Gastroesophageal sphincter (tissue), 4 donors: ENCODE measurements at regions not wholly inside any gene's neighbourhood (a gene's known extent, or its start where the extent isn't known, plus 50 kb on each side); places are given as distances from the start of the nearest gene placed in this dataset.

Experiments
- ATAC-seq: fragments of 150-250 bp; one replicate; pipeline ENCODE4 v1.9.1; 2016; ENCODE audit warnings: mild to moderate bottlenecking, moderate library complexity
- H3K27ac ChIP-seq, 4 donors: fragments of 200-600 bp; sonication (generic) in 3 of 4; 1 replicate in 3 of 4; 2 replicates in 1 of 4; pipeline ENCODE4 v1.5.1; 2016 to 2019
- H3K27me3 ChIP-seq: fragments of 200-600 bp; sonication (generic); one replicate; pipeline ENCODE4 v1.5.1; 2019
- H3K36me3 ChIP-seq, 2 donors: fragments of 200-600 bp; sonication (generic); one replicate each; pipeline ENCODE4 v1.5.1; 2019; ENCODE audit warnings: control low read depth in 1 of 2
- H3K4me1 ChIP-seq, 3 donors: fragments of 200-600 bp; sonication (generic); 1 replicate in 2 of 3; 2 replicates in 1 of 3; pipeline ENCODE4 v1.5.1; 2016 to 2019; ENCODE audit warnings: control low read depth in 2 of 3
- H3K4me3 ChIP-seq, 2 donors: fragments of 200-600 bp; sonication (generic); one replicate each; pipeline ENCODE4 v1.5.1; 2019; ENCODE audit warnings: mild to moderate bottlenecking in 1 of 2, moderate library complexity in 1 of 2
- H3K9me3 ChIP-seq, 3 donors: fragments of 200-600 bp; sonication (generic); one replicate each; pipeline ENCODE4 v1.5.1; 2017 to 2019; ENCODE audit warnings: control low read depth in 2 of 3
- CTCF ChIP-seq, 4 experiments: fragments of 200-600 bp in 2 of 4; fragments of 450-650 bp in 2 of 4; sonication (generic) in 1 of 4; IDR thresholded peaks; one replicate each; pipeline ENCODE4 v1.5.1; 2017 to 2019; ENCODE audit warnings: antibody characterized with exemption in 4 of 4, mild to moderate bottlenecking in 2 of 4, moderate library complexity in 2 of 4
- EP300 ChIP-seq: sonication (generic); formaldehyde crosslinking; IDR thresholded peaks from one replicate; pipeline ENCODE4 v1.6.1; 2017; ENCODE audit warnings: antibody characterized with exemption, mild to moderate bottlenecking
- POLR2A ChIP-seq, 2 donors: fragments of 450-650 bp; IDR thresholded peaks; one replicate each; pipeline ENCODE4 v1.6.1; 2017; ENCODE audit warnings: antibody characterized with exemption in 2 of 2, mild to moderate bottlenecking in 2 of 2, moderate library complexity in 1 of 2
- POLR2AphosphoS5 ChIP-seq: sonication (generic); formaldehyde crosslinking; IDR thresholded peaks from one replicate; pipeline ENCODE4 v1.6.1; 2017; ENCODE audit warnings: antibody characterized with exemption
- WGBS, 2 donors: methylation state at CpG; one replicate each; pipeline ENCODE4 v1.1.5; 2018; ENCODE audit warnings: low coverage in 1 of 2; 5-methylcytosine and 5-hydroxymethylcytosine counted together

GRCh38 chr6:166721576-166721975 lies 94.5 kb upstream of the RPS6KA2 start:
- H3K4me3 ChIP-seq = no peak overlapping the region
- H3K9me3 ChIP-seq = no peaks in the 10 kb centered on the region
- H3K36me3 ChIP-seq = no peaks in the 10 kb centered on the region
- TF ChIP-seq CTCF (IDR thresholded peaks at IDR 0.05) (no peak), POLR2AphosphoS5 (no peak), POLR2A (IDR thresholded peaks at IDR 0.05) (no peak), EP300 (no peak)
- 60 to 84% methylated on average over 8 to 11 of the region's 17 CpGs for WGBS, 2 donors
- ATAC-seq = no peak
- no peaks in the 10 kb centered on the region for H3K27me3 ChIP-seq
- peaks cover 0 to 13% (median 0%) of the 10 kb centered on the region in 3 donors for H3K4me1 ChIP-seq
- no peak overlapping the region for H3K27ac ChIP-seq

- H3K9me3 ChIP-seq = no peaks in the 10 kb centered on the region
- peaks cover 0 to 13% (median 0%) of the 10 kb centered on the region in 3 donors for H3K4me1 ChIP-seq
- no peaks in the 10 kb centered on the region for H3K27me3 ChIP-seq
- no peaks in the 10 kb centered on the region for H3K36me3 ChIP-seq
- no peak for TF ChIP-seq EP300
- no peak for TF ChIP-seq CTCF (IDR thresholded peaks at IDR 0.05)
- TF ChIP-seq POLR2A (IDR thresholded peaks at IDR 0.05) = no peak
- no peak for ATAC-seq
- no peak overlapping the region for H3K4me3 ChIP-seq
- H3K27ac ChIP-seq = no peak overlapping the region
- WGBS, 2 donors = 80 to 100% methylated on average over 3 to 4 of the region's 7 CpGs
Measured at GRCh38 chr6:166720856-166721255, 93.8 kb upstream of the RPS6KA2 start.

- no peak overlapping the region for H3K4me3 ChIP-seq
- no peak for TF ChIP-seq CTCF (IDR thresholded peaks at IDR 0.05)
- 49 to 59% methylated on average over 5 of the region's 5 CpGs for WGBS, 2 donors
- no peak for ATAC-seq
- H3K4me1 ChIP-seq = peaks cover 0 to 20% (median 0%) of the 10 kb centered on the region in 3 donors
- H3K9me3 ChIP-seq = no peaks in the 10 kb centered on the region
- H3K27ac ChIP-seq = peak overlapping the region in 1 of 4 donors; percentile 23
- no peaks in the 10 kb centered on the region for H3K36me3 ChIP-seq
- H3K27me3 ChIP-seq = no peaks in the 10 kb centered on the region
Measured at GRCh38 chr6:166719019-166719418, 92.0 kb upstream of the RPS6KA2 start.

GRCh38 chr6:166718516-166718915 lies 91.5 kb upstream of the RPS6KA2 start:
- 77 to 78% methylated on average over 8 of the region's 8 CpGs for WGBS, 2 donors
- TF ChIP-seq CTCF (IDR thresholded peaks at IDR 0.05) = no peak
- TF ChIP-seq POLR2AphosphoS5 = no peak
- TF ChIP-seq EP300 = no peak
- TF ChIP-seq POLR2A (IDR thresholded peaks at IDR 0.05) = no peak

GRCh38 chr6:166716910-166717617 lies 90.0 kb upstream of the RPS6KA2 start:
- TF ChIP-seq POLR2AphosphoS5 = no peak
- no peak for TF ChIP-seq EP300
- no peak for TF ChIP-seq CTCF (IDR thresholded peaks at IDR 0.05)
- TF ChIP-seq POLR2A (IDR thresholded peaks at IDR 0.05) = no peak
- peaks cover 0 to 20% (median 0%) of the 10 kb centered on the region in 3 donors for H3K4me1 ChIP-seq
- whole genome bisulfite sequencing, 2 donors = 76 to 88% methylated on average over 6 to 11 of the region's 14 CpGs
- no peaks in the 10 kb centered on the region for H3K36me3 ChIP-seq
- H3K27me3 ChIP-seq = no peaks in the 10 kb centered on the region
- H3K9me3 ChIP-seq = no peaks in the 10 kb centered on the region
- no peak overlapping the region for H3K4me3 ChIP-seq
- H3K27ac ChIP-seq = no peak overlapping the region
- no peak for ATAC-seq

More at GRCh38 chr6:166718516-166718915, 91.5 kb upstream of the RPS6KA2 start:
- Histone ChIP-seq H3K4me3 (no peak overlapping the region), H3K36me3 (no peaks in the 10 kb centered on the region), H3K4me1 (peaks cover 0 to 20% (median 0%) of the 10 kb centered on the region in 3 donors), H3K9me3 (no peaks in the 10 kb centered on the region), H3K27ac (peak overlapping the region in 1 of 4 donors; percentile 23), H3K27me3 (no peaks in the 10 kb centered on the region)
- ATAC-seq = no peak
